Kidney epithelial cell (primary cell): ENCODE measurements at regions not wholly inside any gene's neighbourhood (a gene's known extent, or its start where the extent isn't known, plus 50 kb on each side); places are given as distances from the start of the nearest gene placed in this dataset.

Experiments used
- DNase-seq: peaks from one replicate; pipeline ENCODE4 v3.0.0-alpha.2; 2010; ENCODE audit warnings: low read depth
- H3K27me3 ChIP-seq: 2 replicates; pipeline ENCODE4 v1.6.0; 2011; ENCODE audit warnings: low read length; ENCODE audit not compliant: control insufficient read depth, insufficient read depth
- H3K36me3 ChIP-seq: 2 replicates; pipeline ENCODE4 v1.5.1; 2011; ENCODE audit warnings: low read length; ENCODE audit not compliant: control insufficient read depth, insufficient read depth
- H3K4me3 ChIP-seq: 2 replicates; pipeline ENCODE4 v1.5.1; 2011; ENCODE audit warnings: low read depth, mild to moderate bottlenecking, control low read depth, low read length
- TF ChIP-seq, protein P1 (sequence below): IDR thresholded peaks from 2 replicates; pipeline ENCODE4 v1.5.1; 2011; ENCODE audit warnings: mild to moderate bottlenecking, moderate library complexity, low read length, control low read depth, inconsistent platforms; ENCODE audit not compliant: insufficient read depth, poor library complexity, severe bottlenecking

DNA sequence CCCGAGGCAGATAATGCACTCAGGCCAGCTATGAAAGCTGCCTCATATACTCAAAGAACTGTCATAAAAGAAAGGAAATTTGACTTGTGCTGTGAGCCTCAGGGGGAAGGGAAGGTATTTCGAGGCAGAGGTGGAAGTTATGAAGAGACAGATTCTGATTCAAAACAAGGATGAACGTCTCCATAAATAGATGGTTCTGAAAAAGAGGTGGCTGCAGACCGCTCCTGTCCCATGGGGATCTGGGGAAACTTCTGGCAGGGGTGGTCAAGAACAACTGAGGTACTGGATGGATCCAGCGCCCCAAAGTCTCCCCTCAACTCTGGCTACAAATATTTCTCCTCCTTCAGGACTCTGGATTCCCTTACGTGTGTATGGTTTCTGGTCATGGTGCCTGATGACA, 168.1 kb upstream of the IRS2 start:
- Histone ChIP-seq H3K4me3 (no peak overlapping the region), H3K36me3 (no peaks in the 10 kb centered on the region), H3K27me3 (no peaks in the 10 kb centered on the region)
- TF ChIP-seq, protein P1, sequence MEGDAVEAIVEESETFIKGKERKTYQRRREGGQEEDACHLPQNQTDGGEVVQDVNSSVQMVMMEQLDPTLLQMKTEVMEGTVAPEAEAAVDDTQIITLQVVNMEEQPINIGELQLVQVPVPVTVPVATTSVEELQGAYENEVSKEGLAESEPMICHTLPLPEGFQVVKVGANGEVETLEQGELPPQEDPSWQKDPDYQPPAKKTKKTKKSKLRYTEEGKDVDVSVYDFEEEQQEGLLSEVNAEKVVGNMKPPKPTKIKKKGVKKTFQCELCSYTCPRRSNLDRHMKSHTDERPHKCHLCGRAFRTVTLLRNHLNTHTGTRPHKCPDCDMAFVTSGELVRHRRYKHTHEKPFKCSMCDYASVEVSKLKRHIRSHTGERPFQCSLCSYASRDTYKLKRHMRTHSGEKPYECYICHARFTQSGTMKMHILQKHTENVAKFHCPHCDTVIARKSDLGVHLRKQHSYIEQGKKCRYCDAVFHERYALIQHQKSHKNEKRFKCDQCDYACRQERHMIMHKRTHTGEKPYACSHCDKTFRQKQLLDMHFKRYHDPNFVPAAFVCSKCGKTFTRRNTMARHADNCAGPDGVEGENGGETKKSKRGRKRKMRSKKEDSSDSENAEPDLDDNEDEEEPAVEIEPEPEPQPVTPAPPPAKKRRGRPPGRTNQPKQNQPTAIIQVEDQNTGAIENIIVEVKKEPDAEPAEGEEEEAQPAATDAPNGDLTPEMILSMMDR = no peak
- no peak for DNase-seq

DNA sequence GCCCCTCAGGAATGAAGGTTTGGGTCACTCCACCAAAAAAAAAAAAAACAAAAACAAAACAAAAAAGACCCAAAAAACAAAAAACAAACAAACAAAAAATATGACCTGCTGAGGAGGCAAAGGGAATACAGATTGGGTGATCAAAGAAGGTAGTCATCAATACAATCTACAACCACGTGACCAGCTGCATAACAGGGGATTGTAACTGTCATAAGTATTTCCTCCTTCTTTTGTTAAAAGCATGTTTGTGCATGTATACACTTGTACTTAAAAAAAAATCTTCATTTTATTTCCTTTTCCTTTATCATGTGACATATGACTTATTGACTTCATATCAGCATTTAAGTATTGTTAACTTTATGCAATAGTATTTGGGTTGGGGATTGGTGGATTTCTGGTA, 165.1 kb upstream of the IRS2 start:
- H3K27me3 ChIP-seq = no peaks in the 10 kb centered on the region
- DNase-seq = no peak
- no peaks in the 10 kb centered on the region for H3K36me3 ChIP-seq
- no peak overlapping the region for H3K4me3 ChIP-seq
- TF ChIP-seq, protein P1 = no peak

DNA sequence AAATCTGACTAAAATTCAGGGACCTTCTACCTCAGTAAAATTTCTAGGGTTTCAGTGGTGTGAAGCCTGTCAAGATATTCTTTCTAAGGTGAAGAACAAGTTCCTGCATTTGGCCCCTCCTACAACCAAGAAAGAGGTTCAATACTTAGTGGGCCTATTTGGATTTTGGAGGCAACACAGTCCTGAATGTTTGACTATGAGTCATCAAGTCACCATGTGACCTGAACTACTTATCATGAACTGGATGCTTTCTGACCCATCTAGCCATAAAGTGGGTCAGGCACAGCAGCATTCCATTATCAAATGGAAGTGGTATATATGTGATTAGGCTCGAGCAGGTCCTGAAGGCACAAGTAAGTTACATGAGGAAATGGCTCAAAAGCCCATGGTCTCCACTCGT, 163.0 kb upstream of the IRS2 start:
- Histone ChIP-seq H3K4me3 (no peak overlapping the region), H3K36me3 (no peaks in the 10 kb centered on the region), H3K27me3 (no peaks in the 10 kb centered on the region)
- DNase-seq = no peak
- TF ChIP-seq, protein P1 = no peak

DNA sequence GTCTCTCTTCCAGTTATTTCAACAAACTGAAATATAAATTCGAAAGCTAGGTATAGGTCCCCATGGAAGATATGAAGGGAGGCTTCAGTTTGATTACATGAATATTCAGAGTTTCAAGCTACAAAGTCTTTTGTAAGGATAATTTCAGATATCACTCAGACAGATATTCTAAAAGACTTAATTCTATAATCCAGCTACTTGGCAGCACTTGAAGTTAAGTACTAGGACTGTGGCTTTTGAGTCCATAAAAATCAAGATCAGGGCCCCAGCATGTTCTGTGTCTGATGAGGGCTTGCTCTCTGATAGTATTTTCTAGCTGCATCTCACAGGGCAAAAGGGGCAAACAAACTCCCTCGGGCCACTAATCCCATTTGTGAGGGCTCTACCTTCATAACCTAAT, 160.6 kb upstream of the IRS2 start:
- no peaks in the 10 kb centered on the region for H3K36me3 ChIP-seq
- H3K4me3 ChIP-seq = no peak overlapping the region
- no peak for DNase-seq
- no peaks in the 10 kb centered on the region for H3K27me3 ChIP-seq
- TF ChIP-seq, protein P1 = no peak

DNA sequence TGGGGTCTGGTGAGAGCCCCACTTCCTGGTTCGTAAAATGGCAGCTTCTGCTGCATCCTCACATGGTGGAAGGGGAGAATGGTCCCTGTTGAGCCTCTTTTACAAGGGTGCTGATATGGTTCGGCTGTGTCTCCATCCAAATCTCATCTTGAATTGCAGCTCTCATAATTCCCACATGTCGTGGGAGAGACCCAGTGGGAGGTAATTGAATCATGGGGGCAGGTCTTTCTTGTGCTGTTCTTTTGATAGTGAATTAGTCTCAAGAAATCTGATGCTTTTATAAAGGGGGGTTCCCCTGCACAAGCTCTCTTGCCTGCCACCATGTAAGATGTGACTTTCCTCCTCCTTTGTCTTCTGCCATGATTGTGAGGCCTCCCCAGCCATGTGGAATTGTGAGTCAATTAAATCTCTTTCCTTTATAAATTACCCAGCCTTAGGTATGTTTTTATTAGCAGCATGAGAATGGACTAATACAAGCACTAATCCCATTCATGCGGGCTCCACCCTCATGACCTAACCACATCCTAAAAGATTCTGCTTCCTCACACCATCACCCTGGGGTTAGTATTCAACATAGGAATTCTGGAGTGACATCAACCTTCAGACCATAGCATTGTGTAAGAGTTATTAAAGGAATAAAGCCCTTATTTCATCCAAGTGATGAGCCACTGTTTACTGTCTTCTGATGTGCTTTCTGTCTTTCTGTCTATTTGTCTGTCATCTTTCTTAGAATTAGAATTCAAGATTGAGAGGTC, 159.0 kb upstream of the IRS2 start:
- Histone ChIP-seq H3K36me3 (no peaks in the 10 kb centered on the region), H3K27me3 (no peaks in the 10 kb centered on the region), H3K4me3 (no peak overlapping the region)
- DNase-seq = peak; percentile 32
- TF ChIP-seq, protein P1 = no peak

DNA sequence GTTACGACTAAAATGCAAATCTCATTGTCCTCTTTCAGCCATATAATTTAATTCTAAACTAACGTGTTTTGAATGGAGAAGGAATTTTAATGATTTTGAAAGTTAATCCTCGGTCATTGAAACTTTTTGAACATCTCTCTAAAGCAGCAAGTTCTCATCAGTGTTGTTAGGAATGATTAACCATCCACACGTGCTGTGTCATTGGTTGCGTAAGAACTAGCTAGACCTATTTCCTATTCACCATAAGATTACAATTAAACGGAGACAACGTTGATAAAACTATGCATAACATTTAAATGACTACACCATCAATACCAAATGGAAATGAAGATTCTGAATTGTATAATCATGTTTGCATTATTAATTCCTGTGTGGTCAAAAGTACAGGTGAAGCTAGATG, 155.6 kb upstream of the IRS2 start:
- TF ChIP-seq, protein P1 = no peak
- DNase-seq = peak; percentile 10
- Histone ChIP-seq H3K27me3 (no peaks in the 10 kb centered on the region), H3K4me3 (no peak overlapping the region), H3K36me3 (no peaks in the 10 kb centered on the region)
